8988T (cell line): ENCODE measurements at regions not wholly inside any gene's neighbourhood (a gene's known extent, or its start where the extent isn't known, plus 50 kb on each side); places are given as distances from the start of the nearest gene placed in this dataset.
"Not testable (repeated sequence)": the region's sequence is repeated elsewhere in the genome, so short reads cannot be mapped to it uniquely, and the experiment has no call there.

Experiments used
- DNase-seq: peaks from one replicate; pipeline ENCODE4 v3.0.0; 2011

DNA sequence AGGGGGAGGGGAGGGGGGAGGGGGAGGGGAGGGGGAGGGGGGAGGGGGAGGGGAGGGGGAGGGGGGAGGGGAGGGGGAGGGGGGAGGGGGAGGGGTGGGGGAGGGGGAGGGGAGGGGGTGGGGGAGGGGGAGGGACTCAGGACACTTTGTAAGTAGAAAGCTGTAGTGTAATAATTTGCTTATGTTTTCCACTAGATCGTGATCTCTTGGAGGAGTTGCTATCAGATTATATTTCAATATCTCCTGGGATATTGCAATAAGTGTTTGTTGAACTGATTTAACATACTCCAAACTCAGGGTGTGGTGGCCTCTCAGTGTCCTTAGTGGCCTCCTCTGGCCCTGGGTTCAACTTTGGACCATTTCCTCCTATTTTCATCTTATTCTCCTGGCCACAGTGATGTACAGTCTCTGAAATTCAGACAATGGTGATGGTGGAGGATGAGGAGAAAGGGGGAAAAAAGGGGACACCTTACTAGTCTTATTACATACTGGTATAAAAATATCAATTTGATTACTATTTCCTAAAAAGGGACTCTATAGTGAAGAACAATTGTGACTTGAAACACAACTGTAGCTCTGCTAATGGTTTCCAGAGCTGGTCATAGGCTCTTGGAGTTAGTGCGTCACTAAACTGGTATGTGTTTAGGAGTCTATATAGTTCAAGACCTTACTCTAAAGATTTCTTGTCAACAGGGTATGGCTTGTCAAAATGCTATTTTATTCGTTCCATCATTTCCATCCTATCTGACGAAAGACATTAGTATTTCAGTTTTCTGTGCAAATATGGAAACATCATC is 89.6 kb downstream of the DDX1 start:
- DNase-seq = no peak

DNA sequence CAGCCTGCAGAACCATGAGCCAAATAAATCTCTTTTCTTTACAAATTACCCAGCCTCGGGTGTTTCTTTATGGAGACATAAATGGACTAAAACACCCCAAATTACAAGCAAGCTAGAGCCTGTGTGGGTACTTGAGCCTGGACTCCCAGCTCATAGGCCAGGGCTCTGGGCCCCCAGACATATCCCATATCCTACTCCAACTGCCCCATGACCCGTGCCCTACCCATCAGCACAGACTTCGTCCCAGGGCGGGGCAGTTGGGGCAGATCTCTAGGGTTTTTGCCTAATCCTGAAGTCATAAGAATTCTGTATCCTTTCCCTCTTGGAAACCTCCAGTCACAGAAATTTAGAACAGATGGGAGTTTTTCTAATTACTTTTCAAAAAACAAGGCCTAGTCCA is 90.7 kb downstream of the DDX1 start:
- DNase-seq = no peak

- no peak for DNase-seq
Observed at GRCh38 chr2:15684161-15685039, 92.7 kb downstream of the DDX1 start.

GRCh38 chr2:15685143-15685542 is 93.5 kb downstream of the DDX1 start:
- no peak for DNase-seq

GRCh38 chr2:15686643-15687042 is 95.0 kb downstream of the DDX1 start:
- no peak for DNase-seq

GRCh38 chr2:15687243-15687642 is 95.6 kb downstream of the DDX1 start:
- no peak for DNase-seq

DNA sequence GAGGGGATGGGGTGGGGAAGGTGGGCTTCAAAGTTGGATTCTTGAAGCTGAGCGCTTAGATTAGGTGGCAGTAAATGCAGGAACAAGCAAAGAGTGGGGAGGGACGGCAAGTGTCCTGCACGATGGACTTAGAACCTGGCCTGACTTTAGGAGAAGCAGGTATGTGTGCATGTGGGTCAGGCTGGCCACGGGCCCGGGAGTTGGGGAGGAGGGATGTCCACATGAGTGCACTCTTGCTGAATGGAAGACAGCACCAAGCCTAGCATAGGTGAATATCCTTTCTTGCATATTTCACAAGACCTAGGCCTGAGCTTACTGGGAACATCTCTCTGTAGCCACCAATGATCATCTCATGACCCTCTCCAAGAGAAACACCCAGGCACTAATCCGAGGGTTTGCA is 96.1 kb downstream of the DDX1 start:
- DNase-seq = no peak

GRCh38 chr2:15688924-15689568 is 97.4 kb downstream of the DDX1 start:
- DNase-seq = no peak

DNA sequence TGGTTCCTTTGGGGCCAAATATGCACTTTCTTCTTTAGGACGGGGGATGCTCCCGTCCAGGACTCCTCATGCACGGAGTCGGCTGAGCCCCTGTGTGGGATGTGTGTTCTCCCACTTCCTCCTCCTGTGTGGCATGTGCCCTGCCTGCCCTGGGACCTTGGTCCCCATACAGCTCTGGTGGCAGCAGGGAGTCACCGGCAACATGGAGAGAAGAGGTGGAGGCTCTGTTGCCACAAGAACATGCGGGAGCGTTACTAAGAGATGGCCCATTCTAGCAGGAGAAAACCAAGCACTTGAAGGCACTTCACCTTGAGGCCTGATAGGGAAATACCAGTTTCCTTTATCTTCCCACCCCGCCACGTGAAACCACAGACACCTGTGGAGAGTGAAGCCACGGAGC is 98.0 kb downstream of the DDX1 start:
- DNase-seq = no peak

- DNase-seq = no peak
Observed at GRCh38 chr2:15691586-15692310, 100.1 kb downstream of the DDX1 start.

DNA sequence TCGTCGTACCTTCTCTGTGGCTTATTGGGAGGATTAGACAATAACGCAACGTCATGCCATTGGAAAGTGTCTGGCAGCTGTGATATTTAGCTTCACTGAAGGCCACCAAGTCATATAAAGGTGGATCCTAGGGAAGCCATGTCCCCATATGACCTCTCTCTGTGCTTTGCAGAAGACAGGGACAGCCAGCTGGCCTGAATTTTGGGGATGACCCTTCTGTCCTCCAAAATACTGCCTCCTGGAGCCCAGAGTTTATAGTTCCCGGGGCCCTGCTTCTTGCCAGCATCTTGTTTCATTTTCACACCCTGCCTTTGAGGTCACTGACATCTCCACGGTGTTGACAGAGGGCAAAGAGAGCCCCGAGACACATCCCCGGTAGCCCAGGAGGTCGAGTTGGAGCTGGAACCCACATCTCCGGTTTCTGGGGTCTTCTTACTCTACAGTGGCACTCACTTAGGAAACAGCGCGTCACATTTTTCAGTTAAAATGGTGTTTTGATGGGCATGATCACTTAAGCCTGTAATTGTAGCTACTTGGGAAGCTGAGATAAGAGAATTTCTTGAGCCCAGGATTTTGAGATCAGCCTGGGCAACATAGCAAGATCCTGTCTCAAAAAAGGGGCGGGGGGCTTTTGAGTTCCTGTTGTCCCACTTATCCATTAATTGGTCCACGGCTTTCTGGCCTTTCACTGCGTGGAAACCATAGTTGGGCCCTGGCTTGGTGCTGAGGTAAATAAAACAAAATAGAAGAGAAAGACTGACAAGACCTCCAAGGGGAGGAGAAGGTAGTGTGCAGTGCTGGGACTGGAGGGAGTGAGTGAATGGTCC is 101.1 kb downstream of the DDX1 start:
- DNase-seq = no peak

GRCh38 chr2:15693382-15693781 is 101.7 kb downstream of the DDX1 start:
- DNase-seq = no peak

DNA sequence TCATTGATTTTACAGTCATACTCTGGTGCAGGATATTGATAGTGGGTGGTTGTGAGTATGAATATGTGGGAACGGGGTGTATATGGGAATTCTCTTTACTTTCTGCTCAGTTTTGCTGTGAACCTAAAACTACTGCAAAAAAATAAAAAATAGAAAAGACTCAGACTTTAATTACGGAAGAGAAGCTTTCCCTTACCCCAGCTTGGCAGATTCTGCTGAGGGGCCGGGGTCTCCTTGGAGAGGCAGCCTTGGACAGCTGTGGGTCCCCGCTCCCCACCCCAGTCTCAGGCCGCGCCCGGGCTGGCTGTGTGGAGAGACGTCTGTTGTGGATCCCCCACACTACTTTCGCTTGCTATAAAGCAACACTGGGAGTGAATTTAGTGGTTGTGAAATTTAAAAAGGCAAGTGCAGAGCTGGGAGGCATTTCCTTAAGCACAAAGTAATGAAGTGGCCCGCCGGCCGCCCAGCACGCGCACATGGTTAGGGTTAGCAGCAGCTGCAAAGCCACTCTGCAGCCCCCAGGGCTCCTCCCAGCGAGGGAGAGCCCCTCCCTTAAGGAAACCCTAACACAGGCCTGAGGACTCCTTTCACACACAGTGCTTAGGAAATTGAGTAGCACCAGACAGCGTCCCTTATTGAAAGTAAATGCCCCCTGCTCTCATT is 102.4 kb downstream of the DDX1 start:
- DNase-seq = no peak

DNA sequence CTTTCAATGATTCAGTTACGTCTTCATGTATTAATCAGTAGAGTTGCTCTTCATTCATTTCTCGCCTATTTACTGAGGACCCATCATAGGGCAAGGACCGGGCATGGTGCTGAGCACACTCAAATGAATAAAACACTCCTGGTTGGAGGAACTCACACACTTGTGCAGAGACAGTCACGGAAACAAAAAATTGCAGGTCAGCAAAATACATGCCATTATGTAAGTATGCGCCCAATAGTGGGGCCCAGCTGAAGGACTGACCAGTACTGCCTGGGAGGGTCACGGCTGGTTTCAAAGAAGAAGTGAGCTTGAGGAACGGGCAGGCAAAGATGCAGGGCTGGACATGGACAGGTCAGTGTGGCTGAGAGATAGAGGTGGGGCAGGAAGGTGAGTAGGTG is 102.9 kb downstream of the DDX1 start:
- DNase-seq = no peak

DNA sequence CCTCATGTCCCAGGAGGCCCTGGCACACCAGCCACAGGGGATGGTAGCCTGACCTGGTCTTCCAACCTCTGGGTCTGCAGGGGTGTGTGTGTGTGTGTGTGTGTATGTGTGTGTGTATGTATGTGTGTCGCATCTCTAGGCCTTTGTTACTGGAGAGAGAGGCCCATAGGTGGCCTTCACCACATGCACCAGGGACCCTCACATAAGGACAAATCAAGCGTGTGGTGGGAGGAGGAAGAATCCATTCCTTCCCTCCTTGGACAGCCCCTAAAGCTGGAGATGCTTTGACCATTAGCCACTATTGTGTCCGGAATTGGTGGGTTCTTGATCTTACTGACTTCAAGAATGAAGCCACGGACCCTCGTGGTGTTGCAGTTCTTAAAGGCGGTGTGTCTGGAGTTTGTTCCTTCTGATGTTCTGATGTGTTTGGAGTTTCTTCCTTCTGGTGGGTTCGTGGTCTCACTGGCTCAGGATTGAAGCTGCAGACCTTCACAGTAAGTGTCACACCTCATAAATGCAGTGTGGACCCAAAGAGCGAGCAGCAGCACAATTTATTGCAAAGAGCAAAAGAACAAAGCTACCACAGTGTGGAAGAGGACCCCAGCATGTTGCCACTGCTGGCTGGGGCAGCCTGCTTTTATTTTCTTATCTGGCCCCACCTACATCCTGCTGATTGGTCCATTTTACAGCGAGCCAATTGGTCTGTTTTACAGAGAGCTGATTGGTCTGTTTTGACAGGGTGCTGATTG is 104.1 kb downstream of the DDX1 start:
- no peak for DNase-seq

GRCh38 chr2:15696606-15697170 is 105.0 kb downstream of the DDX1 start:
- not testable (repeated sequence) for DNase-seq

GRCh38 chr2:15700131-15700530 is 108.5 kb downstream of the DDX1 start:
- DNase-seq = no peak

- no peak for DNase-seq
Observed at GRCh38 chr2:15700599-15701340, 109.1 kb downstream of the DDX1 start.

DNA sequence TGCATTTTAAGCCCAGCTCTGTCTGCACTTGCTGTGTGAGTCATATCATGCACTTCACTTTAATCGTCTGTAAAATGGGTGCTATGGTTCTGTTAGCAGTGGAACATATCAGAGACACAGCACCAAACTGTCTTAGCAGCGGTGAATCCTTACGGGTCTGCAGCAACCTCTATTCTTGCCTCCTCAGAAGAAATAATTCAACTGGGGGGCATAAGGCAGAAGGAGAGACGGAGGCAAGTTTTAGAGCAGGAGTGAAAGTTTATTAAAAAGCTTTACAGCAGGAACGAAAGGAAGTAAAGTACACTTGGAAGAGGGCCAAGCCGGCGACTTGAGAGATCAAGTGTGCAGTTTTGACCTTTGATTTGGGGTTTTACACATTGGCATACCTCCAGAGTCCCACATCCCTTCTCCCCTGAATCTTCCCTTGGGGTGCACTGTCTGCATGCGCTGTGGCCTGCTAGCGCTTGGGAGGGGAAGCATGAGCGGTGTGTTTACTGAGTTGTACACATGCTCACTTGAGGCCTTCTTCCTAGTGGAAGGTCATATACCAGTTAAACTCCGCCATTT is 109.8 kb downstream of the DDX1 start:
- no peak for DNase-seq
